ENCODE measurements at regions not wholly inside any gene's neighbourhood (a gene's known extent, or its start where the extent isn't known, plus 50 kb on each side); places are given as distances from the start of the nearest gene placed in this dataset.

GRCh38 chr2:103430191-103430590 lies 668.4 kb downstream of the TMEM182 start:
- Histone ChIP-seq H3K79me2 (ENCODE audit: control insufficient read depth in 1 of 2, insufficient read depth in 2 of 2, low read length in 2 of 2) (no peaks in the 10 kb centered on the region), H3K4me1 (replicated peaks in 1 of 4; ENCODE audit: control insufficient read depth in 3 of 4, insufficient read depth in 4 of 4, low read length in 3 of 4) (no peaks in the 10 kb centered on the region), H2BK5ac (ENCODE audit: low read depth, low read length) (no peak overlapping the region), H2AK5ac (ENCODE audit: low read depth, low read length) (no peak overlapping the region), H4K5ac (ENCODE audit: insufficient read length, low read depth, low read length) (no peak overlapping the region), H4K20me1 (replicated peaks in 1 of 2; ENCODE audit: control insufficient read depth in 1 of 2, insufficient read depth in 2 of 2, low read length in 2 of 2) (no peaks in the 10 kb centered on the region), H4K91ac (replicated peaks; ENCODE audit: insufficient read length, low read length) (no peak overlapping the region), H3K56ac (replicated peaks; ENCODE audit: insufficient read length, low read depth, low read length) (no peak overlapping the region), H3K27ac (ENCODE audit: low read depth, low read length) (no peak overlapping the region), H3K4ac (replicated peaks; ENCODE audit: insufficient read length, low read depth, low read length) (no peak overlapping the region), H2BK20ac (ENCODE audit: low read length) (no peak overlapping the region), H3K27me3 (replicated peaks in 1 of 4; ENCODE audit: control insufficient read depth in 3 of 4, extremely low read depth in 1 of 4, insufficient read depth in 3 of 4, low read length in 3 of 4) (no peaks in the 10 kb centered on the region), H3K9ac (replicated peaks in 1 of 4; ENCODE audit: extremely low read depth in 1 of 4, low read depth in 3 of 4, low read length in 3 of 4) (no peak overlapping the region), H3K4me3 (ENCODE audit: extremely low read depth in 1 of 4, insufficient read depth in 2 of 4, low read depth in 3 of 4, low read length in 4 of 4) (no peak overlapping the region), H4K8ac (ENCODE audit: extremely low read depth, insufficient read depth, low read length) (no peak overlapping the region), H3K79me1 (ENCODE audit: low read depth, low read length) (no peaks in the 10 kb centered on the region), H3K4me2 (ENCODE audit: insufficient read depth in 1 of 2, low read depth in 2 of 2, low read length in 2 of 2) (no peak overlapping the region), H3K18ac (ENCODE audit: extremely low read depth, low read length) (no peak overlapping the region), H3K23me2 (ENCODE audit: low read depth, low read length) (no peaks in the 10 kb centered on the region), H2BK15ac (ENCODE audit: low read length) (no peak overlapping the region), H2BK12ac (ENCODE audit: low read depth, low read length) (no peak overlapping the region), H3K23ac (ENCODE audit: insufficient read length) (no peak overlapping the region), H2BK120ac (replicated peaks; ENCODE audit: low read depth, low read length) (no peak overlapping the region), H2AFZ (ENCODE audit: low read length) (no peak overlapping the region), H3K9me3 (ENCODE audit: insufficient read depth in 2 of 2, low read depth in 1 of 2, low read length in 1 of 2) (no peaks in the 10 kb centered on the region; a peak in 1 of 4 replicates), H3K36me3 (ENCODE audit: control insufficient read depth in 2 of 4, insufficient read depth in 4 of 4, low read length in 3 of 4) (no peaks in the 10 kb centered on the region), H3K14ac (ENCODE audit: insufficient read length) (no peak overlapping the region)
- WGBS, 2 experiments (ENCODE audit: extremely low coverage in 1 of 2, insufficient coverage in 1 of 2, insufficient read length in 1 of 2, insufficient replicate concordance in 2 of 2, low coverage in 1 of 2, low lambda C conversion rate in 2 of 2, missing lambda C conversion rate in 1 of 2), result 95% methylated on average over 6 of the region's 6 CpGs; no CpG with 5 or more reads in 1 of the 2 experiments
- ChIA-PET CTCF (ENCODE audit: partially characterized antibody) (interaction anchor here (0.9 kb wide), 1 partner anchor 57 kb away, joined by 3 read pairs; no protein-coding TSS in a partner anchor), POLR2A (ENCODE audit: partially characterized antibody) (no interaction called here)
- DNase-seq (ENCODE audit: low read depth in 1 of 2, low spot score in 2 of 2) (no peak), FAIRE-seq (no peak)
- TF ChIP-seq CEBPB (IDR thresholded peaks at IDR 0.05; ENCODE audit: low read depth, low read length), result no peak
- no peak for TF ChIP-seq MAFK (IDR thresholded peaks at IDR 0.05; ENCODE audit: low read depth, low read length)
- no peak for TF ChIP-seq POU5F1 (IDR thresholded peaks at IDR 0.05; ENCODE audit: low read depth, low read length)
- no peak for TF ChIP-seq SP1 (IDR thresholded peaks at IDR 0.05; ENCODE audit: low read depth, low read length)
- no peak for TF ChIP-seq BACH1 (IDR thresholded peaks at IDR 0.05; ENCODE audit: low read length)
- no peak for TF ChIP-seq NRF1 (IDR thresholded peaks at IDR 0.05; ENCODE audit: low read depth, low read length)
- TF ChIP-seq SP2 (IDR thresholded peaks at IDR 0.05; ENCODE audit: low read length), result no peak
- TF ChIP-seq USF2 (IDR thresholded peaks at IDR 0.05; ENCODE audit: low read length), result no peak
- TF ChIP-seq SAP30 (IDR thresholded peaks at IDR 0.05; ENCODE audit: insufficient read depth, insufficient replicate concordance, low read length), result no peak
- TF ChIP-seq SRF (IDR thresholded peaks at IDR 0.05; ENCODE audit: low read depth, low read length), result no peak
- no peak for TF ChIP-seq GABPA (IDR thresholded peaks at IDR 0.05; ENCODE audit: borderline replicate concordance, insufficient read depth, low read length)
- TF ChIP-seq SUZ12 (IDR thresholded peaks at IDR 0.05; ENCODE audit: low read length), result no peak
- no peak for TF ChIP-seq CBX8 (IDR thresholded peaks at IDR 0.05; ENCODE audit: borderline replicate concordance, low read depth, low read length)
- TF ChIP-seq MAX (IDR thresholded peaks at IDR 0.05), result no peak
- no peak for TF ChIP-seq RXRA (IDR thresholded peaks at IDR 0.05; ENCODE audit: insufficient read depth, low read depth, low read length)
